ENCODE measurements at regions not wholly inside any gene's neighbourhood (a gene's known extent, or its start where the extent isn't known, plus 50 kb on each side); places are given as distances from the start of the nearest gene placed in this dataset.
A peak's percentile ranks its signal among the peaks of the same experiment; 100 is the strongest.

GRCh38 chr12:94867066-94867855 lies 136.2 kb downstream of the NDUFA12 start:
- DNase-seq (no peak), ATAC-seq (ENCODE audit: insufficient read depth, low FRiP score) (no peak)
- H3K27ac ChIP-seq (ENCODE audit: low read depth in 1 of 2, low read length in 1 of 2): no peak overlapping the region
- H3K9ac ChIP-seq (ENCODE audit: insufficient read depth in 1 of 2, low read length in 2 of 2): no peak overlapping the region
- H3K4me3 ChIP-seq: no peak overlapping the region
- peaks cover 0 to 45% (median 6%) of the 10 kb centered on the region in 5 donors for H3K4me1 ChIP-seq (ENCODE audit: control insufficient read depth in 5 of 5, insufficient read depth in 5 of 5, low read length in 5 of 5)
- H3K27me3 ChIP-seq (ENCODE audit: control insufficient read depth in 3 of 3, insufficient read depth in 3 of 3, low read length in 2 of 3): peaks cover 0 to 12% (median 2%) of the 10 kb centered on the region in 3 donors
- H3K36me3 ChIP-seq (ENCODE audit: control insufficient read depth in 4 of 4, insufficient read depth in 4 of 4, low read length in 4 of 4): no peaks in the 10 kb centered on the region
- TF ChIP-seq, protein P1, sequence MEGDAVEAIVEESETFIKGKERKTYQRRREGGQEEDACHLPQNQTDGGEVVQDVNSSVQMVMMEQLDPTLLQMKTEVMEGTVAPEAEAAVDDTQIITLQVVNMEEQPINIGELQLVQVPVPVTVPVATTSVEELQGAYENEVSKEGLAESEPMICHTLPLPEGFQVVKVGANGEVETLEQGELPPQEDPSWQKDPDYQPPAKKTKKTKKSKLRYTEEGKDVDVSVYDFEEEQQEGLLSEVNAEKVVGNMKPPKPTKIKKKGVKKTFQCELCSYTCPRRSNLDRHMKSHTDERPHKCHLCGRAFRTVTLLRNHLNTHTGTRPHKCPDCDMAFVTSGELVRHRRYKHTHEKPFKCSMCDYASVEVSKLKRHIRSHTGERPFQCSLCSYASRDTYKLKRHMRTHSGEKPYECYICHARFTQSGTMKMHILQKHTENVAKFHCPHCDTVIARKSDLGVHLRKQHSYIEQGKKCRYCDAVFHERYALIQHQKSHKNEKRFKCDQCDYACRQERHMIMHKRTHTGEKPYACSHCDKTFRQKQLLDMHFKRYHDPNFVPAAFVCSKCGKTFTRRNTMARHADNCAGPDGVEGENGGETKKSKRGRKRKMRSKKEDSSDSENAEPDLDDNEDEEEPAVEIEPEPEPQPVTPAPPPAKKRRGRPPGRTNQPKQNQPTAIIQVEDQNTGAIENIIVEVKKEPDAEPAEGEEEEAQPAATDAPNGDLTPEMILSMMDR (IDR thresholded peaks at IDR 0.05; ENCODE audit: control extremely low read depth, extremely low read depth): no peak
- H3K9me3 ChIP-seq (ENCODE audit: control insufficient read depth in 4 of 4, insufficient read depth in 3 of 4, low read length in 3 of 4): no peaks in the 10 kb centered on the region
- WGBS, 2 donors: 85 to 93% methylated on average over 5 of the region's 5 CpGs

DNA sequence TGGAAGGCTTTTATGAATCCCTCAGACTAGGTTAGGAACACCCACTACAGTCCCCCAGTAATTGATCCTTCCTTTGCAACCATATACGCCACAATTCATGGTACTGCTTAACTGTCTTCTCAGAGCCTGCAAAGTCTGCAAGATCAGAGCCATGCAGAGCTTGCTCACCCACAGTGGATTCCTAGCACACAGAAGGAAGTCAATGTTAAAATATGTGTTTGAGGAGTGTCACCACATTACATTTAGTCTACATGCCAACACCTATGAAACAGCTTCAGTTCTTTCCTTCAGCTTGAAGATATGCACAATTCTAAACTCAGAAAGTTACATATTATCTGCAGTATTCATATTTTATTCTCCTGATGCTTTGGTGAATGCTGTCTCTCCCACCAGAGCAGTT lies 138.5 kb downstream of the NDUFA12 start:
- TF ChIP-seq, protein P1 (IDR thresholded peaks at IDR 0.05; ENCODE audit: control extremely low read depth, extremely low read depth): no peak
- ATAC-seq (ENCODE audit: insufficient read depth, low FRiP score): no peak
- 89 to 91% methylated on average over 1 of the region's 1 CpG for WGBS, 2 donors

DNA sequence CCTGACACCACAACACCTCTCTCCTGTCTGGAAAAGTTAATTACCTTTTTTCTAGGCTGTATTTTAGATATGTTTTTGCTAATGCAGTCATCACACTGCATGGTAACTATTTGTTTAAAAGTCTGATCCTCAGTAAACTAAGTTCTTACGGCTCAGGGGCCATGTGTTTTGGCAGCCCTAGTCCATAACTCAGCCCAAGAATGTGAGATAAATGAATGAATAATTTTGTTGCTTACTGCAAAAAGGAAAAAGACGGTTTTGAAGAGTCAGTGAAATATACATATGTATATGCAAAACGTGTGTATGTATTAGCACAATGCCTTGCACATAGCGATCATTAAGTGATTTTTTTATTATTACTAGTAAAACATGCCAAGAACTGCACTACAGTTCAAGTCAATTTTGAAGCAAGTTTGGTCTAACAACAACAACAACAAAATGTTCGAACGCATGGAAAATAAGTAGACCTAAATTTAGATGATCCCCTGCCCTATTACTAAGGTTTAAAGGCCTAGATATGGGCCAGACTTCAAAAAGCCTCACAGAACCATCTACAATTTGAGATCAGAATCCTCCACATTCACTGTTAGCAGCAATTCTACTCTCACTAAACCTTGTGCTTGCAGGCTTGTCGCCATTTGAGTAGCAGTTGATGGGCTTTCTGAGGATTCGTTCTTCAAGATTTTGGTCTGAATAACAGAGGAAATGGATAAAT lies 140.0 kb downstream of the NDUFA12 start:
- no peaks in the 10 kb centered on the region for H3K36me3 ChIP-seq (ENCODE audit: control insufficient read depth in 4 of 4, insufficient read depth in 4 of 4, low read length in 4 of 4)
- ATAC-seq (ENCODE audit: insufficient read depth, low FRiP score): no peak
- no peaks in the 10 kb centered on the region for H3K9me3 ChIP-seq (ENCODE audit: control insufficient read depth in 4 of 4, insufficient read depth in 3 of 4, low read length in 3 of 4)
- H3K4me1 ChIP-seq (ENCODE audit: control insufficient read depth in 5 of 5, insufficient read depth in 5 of 5, low read length in 5 of 5): peaks cover 0 to 48% (median 2%) of the 10 kb centered on the region in 5 donors
- H3K27me3 ChIP-seq (ENCODE audit: control insufficient read depth in 3 of 3, insufficient read depth in 3 of 3, low read length in 2 of 3): no peaks in the 10 kb centered on the region
- H3K4me3 ChIP-seq: no peak overlapping the region
- H3K9ac ChIP-seq (ENCODE audit: insufficient read depth in 1 of 2, low read length in 2 of 2): no peak overlapping the region
- TF ChIP-seq, protein P1 (IDR thresholded peaks at IDR 0.05; ENCODE audit: control extremely low read depth, extremely low read depth): no peak
- H3K27ac ChIP-seq (ENCODE audit: low read depth in 1 of 2, low read length in 1 of 2): no peak overlapping the region
- DNase-seq: peak; percentile 46 to 85 (median 80)
- 78 to 90% methylated on average over 8 of the region's 8 CpGs for WGBS, 2 donors

More for the DNA sequence above, 138.5 kb downstream of the NDUFA12 start:
- Histone ChIP-seq H3K9ac (ENCODE audit: insufficient read depth in 1 of 2, low read length in 2 of 2) (peak overlapping the region in 1 of 2 donors; percentile 43), H3K27ac (ENCODE audit: low read depth in 1 of 2, low read length in 1 of 2) (no peak overlapping the region), H3K4me1 (ENCODE audit: control insufficient read depth in 5 of 5, insufficient read depth in 5 of 5, low read length in 5 of 5) (peaks cover 0 to 48% (median 2%) of the 10 kb centered on the region in 5 donors), H3K9me3 (ENCODE audit: control insufficient read depth in 4 of 4, insufficient read depth in 3 of 4, low read length in 3 of 4) (no peaks in the 10 kb centered on the region), H3K4me3 (no peak overlapping the region), H3K36me3 (ENCODE audit: control insufficient read depth in 4 of 4, insufficient read depth in 4 of 4, low read length in 4 of 4) (no peaks in the 10 kb centered on the region), H3K27me3 (ENCODE audit: control insufficient read depth in 3 of 3, insufficient read depth in 3 of 3, low read length in 2 of 3) (no peaks in the 10 kb centered on the region)
- peak in 1 of 3 donors; percentile 79 for DNase-seq

Measured in lung (tissue), 11 donors.